Kidney epithelial cell (primary cell): ENCODE measurements at regions not wholly inside any gene's neighbourhood (a gene's known extent, or its start where the extent isn't known, plus 50 kb on each side); places are given as distances from the start of the nearest gene placed in this dataset.

Source experiments
- DNase-seq: peaks from one replicate; pipeline ENCODE4 v3.0.0-alpha.2; 2010; ENCODE audit warnings: low read depth
- H3K27me3 ChIP-seq: 2 replicates; pipeline ENCODE4 v1.6.0; 2011; ENCODE audit warnings: low read length; ENCODE audit not compliant: control insufficient read depth, insufficient read depth
- H3K36me3 ChIP-seq: 2 replicates; pipeline ENCODE4 v1.5.1; 2011; ENCODE audit warnings: low read length; ENCODE audit not compliant: control insufficient read depth, insufficient read depth
- H3K4me3 ChIP-seq: 2 replicates; pipeline ENCODE4 v1.5.1; 2011; ENCODE audit warnings: low read depth, mild to moderate bottlenecking, control low read depth, low read length
- TF ChIP-seq, protein P1 (sequence below): IDR thresholded peaks from 2 replicates; pipeline ENCODE4 v1.5.1; 2011; ENCODE audit warnings: mild to moderate bottlenecking, moderate library complexity, low read length, control low read depth, inconsistent platforms; ENCODE audit not compliant: insufficient read depth, poor library complexity, severe bottlenecking

- no peak for DNase-seq
- H3K36me3 ChIP-seq, result no peaks in the 10 kb centered on the region
- no peaks in the 10 kb centered on the region for H3K27me3 ChIP-seq
- TF ChIP-seq, protein P1, sequence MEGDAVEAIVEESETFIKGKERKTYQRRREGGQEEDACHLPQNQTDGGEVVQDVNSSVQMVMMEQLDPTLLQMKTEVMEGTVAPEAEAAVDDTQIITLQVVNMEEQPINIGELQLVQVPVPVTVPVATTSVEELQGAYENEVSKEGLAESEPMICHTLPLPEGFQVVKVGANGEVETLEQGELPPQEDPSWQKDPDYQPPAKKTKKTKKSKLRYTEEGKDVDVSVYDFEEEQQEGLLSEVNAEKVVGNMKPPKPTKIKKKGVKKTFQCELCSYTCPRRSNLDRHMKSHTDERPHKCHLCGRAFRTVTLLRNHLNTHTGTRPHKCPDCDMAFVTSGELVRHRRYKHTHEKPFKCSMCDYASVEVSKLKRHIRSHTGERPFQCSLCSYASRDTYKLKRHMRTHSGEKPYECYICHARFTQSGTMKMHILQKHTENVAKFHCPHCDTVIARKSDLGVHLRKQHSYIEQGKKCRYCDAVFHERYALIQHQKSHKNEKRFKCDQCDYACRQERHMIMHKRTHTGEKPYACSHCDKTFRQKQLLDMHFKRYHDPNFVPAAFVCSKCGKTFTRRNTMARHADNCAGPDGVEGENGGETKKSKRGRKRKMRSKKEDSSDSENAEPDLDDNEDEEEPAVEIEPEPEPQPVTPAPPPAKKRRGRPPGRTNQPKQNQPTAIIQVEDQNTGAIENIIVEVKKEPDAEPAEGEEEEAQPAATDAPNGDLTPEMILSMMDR, result no peak
- H3K4me3 ChIP-seq, result no peak overlapping the region
Measured at GRCh38 chr11:70543611-70544010, 145.3 kb downstream of the CTTN start.

GRCh38 chr11:70544067-70544773 lies 145.9 kb downstream of the CTTN start:
- Histone ChIP-seq H3K27me3 (no peaks in the 10 kb centered on the region), H3K36me3 (no peaks in the 10 kb centered on the region), H3K4me3 (no peak overlapping the region)
- TF ChIP-seq, protein P1, result no peak
- no peak for DNase-seq

DNA sequence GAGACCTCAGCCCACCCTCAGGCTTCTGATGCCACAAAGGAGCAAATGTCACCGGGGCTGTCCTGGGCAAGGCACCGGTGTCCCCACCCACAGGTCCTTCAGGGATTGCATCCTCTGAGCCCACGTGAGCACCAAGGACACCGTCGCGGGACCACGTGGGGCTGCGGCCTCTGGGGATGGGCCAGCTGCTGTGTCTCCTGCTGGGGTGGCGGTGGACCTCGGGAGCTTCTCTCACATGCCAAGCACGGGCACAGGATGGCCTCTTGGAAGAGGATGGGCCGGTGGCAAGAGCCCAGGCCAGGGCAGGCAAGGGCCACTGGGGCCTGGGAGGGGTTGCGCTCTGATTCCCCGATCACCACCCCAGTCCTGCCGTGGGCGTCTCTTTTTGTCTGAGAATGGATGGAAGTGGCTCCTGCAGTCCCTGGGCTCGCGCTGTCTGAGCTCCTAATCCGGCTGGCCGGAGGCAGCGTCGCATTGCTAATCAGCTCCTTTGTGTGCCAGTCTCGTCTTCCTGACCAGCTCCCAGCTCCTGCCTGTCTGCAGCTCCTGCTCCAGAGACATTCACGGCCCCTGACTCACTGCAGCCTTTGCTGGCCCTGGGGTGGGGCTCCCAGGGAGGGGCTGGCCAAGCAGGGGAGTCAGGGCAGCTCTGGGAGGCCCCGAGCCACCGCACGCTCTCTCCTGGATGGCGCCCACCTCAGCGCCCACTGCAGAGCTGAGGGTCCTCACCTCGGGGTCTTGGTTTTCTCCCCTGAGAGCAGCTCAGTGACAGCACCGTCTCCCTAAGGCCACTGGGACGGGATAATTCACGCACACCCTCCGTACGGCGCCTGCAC lies 146.7 kb downstream of the CTTN start:
- H3K4me3 ChIP-seq, result no peak overlapping the region
- H3K36me3 ChIP-seq, result no peaks in the 10 kb centered on the region
- TF ChIP-seq, protein P1, result no peak
- DNase-seq, result peak; percentile 55
- H3K27me3 ChIP-seq, result no peaks in the 10 kb centered on the region

GRCh38 chr11:70545610-70545912 lies 147.2 kb downstream of the CTTN start:
- DNase-seq, result no peak
- TF ChIP-seq, protein P1, result no peak

GRCh38 chr11:70546191-70546940 lies 148.0 kb downstream of the CTTN start:
- Histone ChIP-seq H3K27me3 (no peaks in the 10 kb centered on the region), H3K4me3 (no peak overlapping the region), H3K36me3 (no peaks in the 10 kb centered on the region)
- TF ChIP-seq, protein P1, result no peak
- no peak for DNase-seq

More at GRCh38 chr11:70545610-70545912, 147.2 kb downstream of the CTTN start:
- Histone ChIP-seq H3K36me3 (no peaks in the 10 kb centered on the region), H3K4me3 (no peak overlapping the region), H3K27me3 (no peaks in the 10 kb centered on the region)
